ENCODE measurements at regions not wholly inside any gene's neighbourhood (a gene's known extent, or its start where the extent isn't known, plus 50 kb on each side); places are given as distances from the start of the nearest gene placed in this dataset.

DNA sequence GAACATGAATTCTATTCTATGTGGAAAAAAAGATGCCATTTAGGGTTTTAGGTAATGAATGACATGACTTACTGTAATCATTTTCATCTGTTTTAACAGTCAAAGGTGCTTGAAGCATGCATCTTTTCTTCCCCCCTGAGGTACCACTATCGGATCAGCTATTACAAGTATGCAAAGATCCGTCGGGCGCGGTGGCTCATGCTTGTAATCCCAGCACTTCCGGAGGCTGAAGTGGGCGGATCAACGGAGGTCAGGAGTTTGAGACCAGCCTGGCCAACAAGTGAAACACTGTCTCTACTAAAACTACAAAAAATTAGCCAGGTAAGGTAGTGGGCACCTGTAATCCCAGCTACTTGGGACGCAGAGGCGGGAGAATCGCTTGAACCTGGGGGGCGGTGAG is 241.3 kb downstream of the ARAP2 start:
- no peak for DNase-seq

DNA sequence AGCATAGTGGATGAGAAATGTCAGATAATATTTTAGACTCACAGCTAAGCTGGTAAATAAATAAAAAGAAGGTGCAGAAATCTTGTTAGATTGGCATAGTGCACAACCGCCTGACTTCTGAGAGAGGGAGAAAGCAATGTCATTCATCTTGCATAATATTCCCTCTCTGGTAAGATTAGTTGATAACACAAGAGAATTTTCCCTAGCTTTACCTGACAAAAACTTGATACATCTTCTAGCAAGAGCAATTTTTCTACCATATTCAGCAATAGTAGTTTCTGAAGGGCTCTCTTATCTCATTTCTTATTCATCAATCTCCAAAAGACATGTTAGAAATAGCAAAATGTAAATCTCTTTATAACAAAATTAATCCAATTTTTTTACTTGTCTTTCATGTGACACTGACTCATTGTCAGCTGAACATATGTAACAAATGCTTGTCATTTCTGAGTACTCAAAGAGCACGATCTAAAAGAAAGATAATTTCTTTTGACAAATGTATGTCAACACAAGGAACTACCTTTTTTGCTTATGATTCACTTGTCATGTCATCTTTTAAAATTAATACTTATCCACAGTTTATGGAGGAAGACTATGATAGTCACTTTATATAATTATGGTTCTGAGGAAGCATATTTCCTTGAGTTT is 240.0 kb downstream of the ARAP2 start:
- no peak for DNase-seq

- DNase-seq, result no peak
These were observed 238.1 kb downstream of the ARAP2 start for GRCh38 chr4:36006226-36006625.

GRCh38 chr4:36010397-36010929 is 233.9 kb downstream of the ARAP2 start:
- no peak for DNase-seq

DNA sequence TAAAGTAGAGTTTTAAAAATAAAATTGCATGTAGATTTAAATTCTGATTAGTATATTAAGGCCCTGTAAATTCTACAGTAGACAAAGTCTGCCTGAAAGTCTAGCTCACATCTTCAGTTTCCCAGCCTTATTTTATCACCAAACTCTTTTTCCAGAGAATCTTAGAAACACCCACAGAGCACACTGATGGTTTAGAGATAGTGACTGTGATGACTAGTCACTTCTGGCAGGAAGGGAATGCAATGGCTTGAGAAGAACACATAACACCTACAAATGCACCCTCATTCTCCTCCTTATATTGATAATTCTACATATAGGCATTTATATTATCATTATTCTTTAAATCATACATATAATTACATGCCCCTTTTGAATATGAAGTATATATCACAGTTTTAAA is 232.9 kb downstream of the ARAP2 start:
- DNase-seq, result no peak

- DNase-seq, result no peak
These were observed 231.8 kb downstream of the ARAP2 start for GRCh38 chr4:36012503-36012902.

DNA sequence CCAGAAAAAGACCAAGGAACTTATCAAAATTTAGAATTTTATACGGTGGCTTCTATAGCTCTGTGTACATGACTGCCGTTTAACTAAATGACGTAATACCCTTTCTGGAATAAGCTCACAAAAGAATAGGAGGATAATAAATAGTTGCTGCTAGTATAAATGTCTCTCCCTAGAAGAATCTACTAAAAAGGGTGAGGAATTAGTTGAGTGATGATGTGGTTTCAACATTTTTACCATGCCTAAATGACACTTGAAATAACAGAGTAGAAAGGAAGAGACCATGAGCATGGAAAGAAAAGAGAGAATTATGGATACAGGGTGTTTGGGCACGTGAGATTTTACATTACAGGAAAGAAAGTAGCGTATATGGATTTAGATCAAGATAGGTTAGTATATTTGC is 231.1 kb downstream of the ARAP2 start:
- DNase-seq, result no peak

All from stimulated activated CD8-positive, alpha-beta memory T cell treated with anti-CD3 and anti-CD28 coated beads, Interleukin-4, amount 100 ng/mL, for 48 hours (primary cell).